HepG2 (cell line): ENCODE measurements at regions not wholly inside any gene's neighbourhood (a gene's known extent, or its start where the extent isn't known, plus 50 kb on each side); places are given as distances from the start of the nearest gene placed in this dataset.

ENCODE experiments used
- ATAC-seq: fragments of 200-7000 bp; cut with Tn5 transposase; 3 replicates; pipeline ENCODE4 v1.9.1; 2020; ENCODE audit warnings: mild to moderate bottlenecking, moderate library complexity
- BruUV-seq: library from RNA; stranded (reverse); fragments of 400-500 nt; replicated peaks from 2 replicates; lab custom pipeline; 2021; lab: Mats Ljungman, UMichigan
- CTCF ChIA-PET: fragments of 300-600 bp; formaldehyde crosslinking; extraction: SDS; loops from one replicate; lab custom pipeline; 2021; ENCODE audit warnings: low total read pairs, inconsistent platforms, low intra/inter-chr PET ratio; lab: Yijun Ruan, JAX
- POLR2A ChIA-PET: fragments of 350-600 bp; sonication (Branson Sonifier 250); formaldehyde crosslinking; loops from one replicate; lab custom pipeline; 2020; ENCODE audit warnings: antibody characterized with exemption, inconsistent platforms; lab: Yijun Ruan, JAX
- DNase-seq: peaks from one replicate; pipeline ENCODE4 v3.0.0-alpha.2; 2015; ENCODE audit warnings: low spot score
- FAIRE-seq: peaks from 3 replicates; lab custom pipeline; 2011; peaks lifted over from hg19 to GRCh38; lab: Jason Lieb, UNC
- H2AFZ ChIP-seq: one replicate; pipeline ENCODE4 v1.6.1; 2011; ENCODE audit warnings: low read length, inconsistent platforms
- H3K27ac ChIP-seq: fragments of 300-600 bp; 3 replicates; pipeline ENCODE4 v1.8.0; 2011; ENCODE audit warnings: mixed run types, mild to moderate bottlenecking, mixed read lengths, low read length, inconsistent platforms; ENCODE audit not compliant: insufficient read depth; ENCODE audit errors: extremely low read length
- H3K27me3 ChIP-seq, 2 experiments: fragments of 200-600 bp in 1 of 2; 2 replicates in 1 of 2; 3 replicates in 1 of 2; pipeline versions ENCODE4 v1.6.0 to v1.8.0; 2011; ENCODE audit warnings: low read length in 2 of 2, mild to moderate bottlenecking in 2 of 2, moderate library complexity in 2 of 2, inconsistent platforms in 1 of 2; ENCODE audit not compliant: insufficient read depth in 2 of 2, control insufficient read depth in 1 of 2
- H3K36me3 ChIP-seq, 2 experiments: fragments of 200-600 bp in 1 of 2; replicated peaks in 1 of 2; 2 replicates in 1 of 2; 3 replicates in 1 of 2; pipeline versions ENCODE4 v1.5.1 to v1.8.0; 2011; ENCODE audit warnings: low read length in 2 of 2, inconsistent platforms in 1 of 2; ENCODE audit not compliant: insufficient read depth in 2 of 2, control insufficient read depth in 1 of 2
- H3K4me1 ChIP-seq: 2 replicates; pipeline ENCODE4 v1.5.1; 2012; ENCODE audit warnings: low read length, inconsistent platforms; ENCODE audit not compliant: insufficient read depth
- H3K4me2 ChIP-seq: 2 replicates; pipeline ENCODE4 v1.6.0; 2011; ENCODE audit warnings: low read depth, low read length, inconsistent platforms
- H3K4me3 ChIP-seq, 3 experiments: fragments of 200-600 bp in 1 of 3; sonication (generic), shearing (Covaris generic) in 1 of 3; replicated peaks in 1 of 3; 2 replicates each; pipeline ENCODE4 v1.5.1; 2011 to 2016; ENCODE audit warnings: low read length in 3 of 3, inconsistent platforms in 2 of 3, low read depth in 2 of 3, mild to moderate bottlenecking in 2 of 3, control low read depth in 1 of 3, mixed read lengths in 1 of 3; ENCODE audit not compliant: insufficient read depth in 1 of 3
- H3K79me2 ChIP-seq: one replicate; pipeline ENCODE4 v1.6.1; 2011; ENCODE audit warnings: low read length, inconsistent platforms; ENCODE audit not compliant: insufficient read depth
- H3K9ac ChIP-seq: 2 replicates; pipeline ENCODE4 v1.6.0; 2011; ENCODE audit warnings: mild to moderate bottlenecking, low read depth, low read length, inconsistent platforms; ENCODE audit not compliant: insufficient read depth
- H3K9me3 ChIP-seq: 2 replicates; pipeline ENCODE4 v1.5.1; 2012; ENCODE audit warnings: mild to moderate bottlenecking, low read length
- H4K20me1 ChIP-seq: 2 replicates; pipeline ENCODE4 v1.6.0; 2011; ENCODE audit warnings: inconsistent platforms, mild to moderate bottlenecking, low read length, moderate library complexity; ENCODE audit not compliant: insufficient read depth
- ARID5B ChIP-seq: IDR thresholded peaks from 2 replicates; pipeline ENCODE4 v1.4.0; 2020; ENCODE audit warnings: mild to moderate bottlenecking, missing genetic modification reagents
- ATRX ChIP-seq: sonication (generic); formaldehyde crosslinking; IDR thresholded peaks from 2 replicates; pipeline ENCODE4 v1.4.0; 2020; ENCODE audit warnings: missing genetic modification reagents, borderline replicate concordance
- GLMP ChIP-seq: sonication (generic); formaldehyde crosslinking; IDR thresholded peaks from 2 replicates; pipeline ENCODE4 v1.9.0; 2021; ENCODE audit warnings: missing genetic modification reagents, mild to moderate bottlenecking, borderline replicate concordance
- IKZF5 ChIP-seq: IDR thresholded peaks from 2 replicates; pipeline ENCODE4 v1.6.1; 2018; ENCODE audit warnings: missing genetic modification reagents, mild to moderate bottlenecking, missing compliant biosample characterization
- MAF1 ChIP-seq: sonication (generic); formaldehyde crosslinking; IDR thresholded peaks from 2 replicates; pipeline ENCODE4 v1.5.0; 2020; ENCODE audit warnings: missing genetic modification reagents, borderline replicate concordance
- PATZ1 ChIP-seq: sonication (generic); formaldehyde crosslinking; IDR thresholded peaks from 2 replicates; pipeline ENCODE4 v1.4.0; 2020; ENCODE audit warnings: missing genetic modification reagents
- REL ChIP-seq: sonication (generic); formaldehyde crosslinking; conservative IDR thresholded peaks from 2 replicates; pipeline ENCODE4 v1.8.0; 2022; ENCODE audit warnings: mild to moderate bottlenecking, missing genetic modification reagents, moderate library complexity
- SOX6 ChIP-seq, 2 experiments: fragments of 450-650 bp in 1 of 2; sonication (generic) in 1 of 2; formaldehyde crosslinking in 1 of 2; IDR thresholded peaks; 2 replicates each; pipeline versions ENCODE4 v1.4.0 to v1.6.1; 2017 to 2020; ENCODE audit warnings: antibody characterized with exemption in 1 of 2, mild to moderate bottlenecking in 1 of 2, missing genetic modification reagents in 1 of 2
- YY1 ChIP-seq: IDR thresholded peaks from 2 replicates; pipeline ENCODE4 v1.6.1; 2011; ENCODE audit warnings: low read length, low read depth, moderate library complexity, mild to moderate bottlenecking; ENCODE audit not compliant: insufficient read depth, insufficient replicate concordance
- ZBTB43 ChIP-seq: sonication (generic); formaldehyde crosslinking; conservative IDR thresholded peaks from 2 replicates; pipeline ENCODE4 v1.4.0; 2020; ENCODE audit warnings: missing genetic modification reagents
- ZNF10 ChIP-seq: sonication (generic); formaldehyde crosslinking; IDR thresholded peaks from 2 replicates; pipeline ENCODE4 v1.4.0; 2020; ENCODE audit warnings: mild to moderate bottlenecking, low read depth, missing genetic modification reagents, borderline replicate concordance
- ZNF460 ChIP-seq: sonication (generic); formaldehyde crosslinking; IDR thresholded peaks from 2 replicates; pipeline ENCODE4 v1.5.1; 2020; ENCODE audit warnings: missing genetic modification reagents, mild to moderate bottlenecking, borderline replicate concordance
- ZNF780A ChIP-seq: sonication (generic); formaldehyde crosslinking; IDR thresholded peaks from 2 replicates; pipeline ENCODE4 v1.8.0; 2022; ENCODE audit warnings: mild to moderate bottlenecking, missing genetic modification reagents, moderate library complexity
- WGBS: methylation state at CpG from one replicate; pipeline ENCODE4 v1.1.6; 2017; ENCODE audit warnings: low lambda C conversion rate; 5-methylcytosine and 5-hydroxymethylcytosine counted together
- in situ Hi-C: cut with HindIII; loops from 2 replicates; pipeline ENCODE4 v1.10.0; 2017; ENCODE audit warnings: low pct_unique_long_range_greater_than_20kb; ENCODE audit not compliant: extremely low pct_ligation_motif_present
- intact Hi-C: fragments of 100-400 bp; cut with micrococcal nuclease; formaldehyde crosslinking; loops from one replicate; pipeline ENCODE4 v1.10.0; 2022; ENCODE audit not compliant: unreplicated experiment

- CTCF ChIA-PET, result no interaction called here
- no peak for DNase-seq
- intact Hi-C loops, result no loop called here
- Histone ChIP-seq H4K20me1 (no peaks in the 10 kb centered on the region), H3K27me3 (no peaks in the 10 kb centered on the region), H3K9ac (no peak overlapping the region), H3K79me2 (no peaks in the 10 kb centered on the region), H3K27ac (no peak overlapping the region), H2AFZ (no peak overlapping the region), H3K36me3 (no peaks in the 10 kb centered on the region), H3K4me2 (no peak overlapping the region), H3K9me3 (peaks cover 77% of the 10 kb centered on the region), H3K4me3 (no peak overlapping the region), H3K4me1 (no peaks in the 10 kb centered on the region)
- 57% methylated on average over 1 of the region's 1 CpG for WGBS
- POLR2A ChIA-PET, result no interaction called here
- no TSS peak for BruUV-seq
- in situ Hi-C loops, result no loop called here
- no peak for ATAC-seq
- TF ChIP-seq YY1, result no peak
- no peak for TF ChIP-seq ZNF10 (CRISPR knock-in tag)
- TF ChIP-seq ARID5B (CRISPR knock-in tag), result no peak
- TF ChIP-seq MAF1 (CRISPR knock-in tag), result no peak
- TF ChIP-seq PATZ1 (CRISPR knock-in tag), result no peak
- TF ChIP-seq ZNF780A (CRISPR knock-in tag), result no peak
- TF ChIP-seq IKZF5, result no peak
- TF ChIP-seq ZNF460 (CRISPR knock-in tag), result no peak
- TF ChIP-seq REL (CRISPR knock-in tag), result no peak
- TF ChIP-seq SOX6 (IDR thresholded peaks at IDR 0.05), result no peak
- TF ChIP-seq SOX6 (CRISPR knock-in tag; IDR thresholded peaks at IDR 0.05), result no peak
- no peak for TF ChIP-seq GLMP
- TF ChIP-seq ATRX (CRISPR knock-in tag), result no peak
- no peak for TF ChIP-seq ZBTB43
- FAIRE-seq, result no peak
Measured at GRCh38 chr21:25342816-25343215, 264.5 kb downstream of the MRPL39 start.
